Neuronal stem cell (in vitro differentiated cells): ENCODE measurements at regions not wholly inside any gene's neighbourhood (a gene's known extent, or its start where the extent isn't known, plus 50 kb on each side); places are given as distances from the start of the nearest gene placed in this dataset.
"Not testable (repeated sequence)": the region's sequence is repeated elsewhere in the genome, so short reads cannot be mapped to it uniquely, and the experiment has no call there.

Experiments used
- DNase-seq: peaks from one replicate; pipeline ENCODE4 v3.0.0-alpha.2; 2013; ENCODE audit warnings: low spot score
- H2AFZ ChIP-seq: one replicate; pipeline ENCODE4 v1.6.1; 2013; ENCODE audit warnings: mild to moderate bottlenecking, low read length, inconsistent platforms
- H2AK5ac ChIP-seq: 2 replicates; pipeline ENCODE4 v1.6.1; 2013; ENCODE audit warnings: low read depth, mild to moderate bottlenecking, inconsistent platforms, low read length, moderate library complexity, mixed read lengths
- H2BK120ac ChIP-seq: 2 replicates; pipeline ENCODE4 v1.6.1; 2013; ENCODE audit warnings: low read depth, mild to moderate bottlenecking, inconsistent platforms, low read length, moderate library complexity, mixed read lengths
- H2BK12ac ChIP-seq: one replicate; pipeline ENCODE4 v1.6.1; 2013; ENCODE audit warnings: low read length, inconsistent platforms
- H2BK15ac ChIP-seq: 2 replicates; pipeline ENCODE4 v1.6.1; 2013; ENCODE audit warnings: mild to moderate bottlenecking, low read length, inconsistent platforms, mixed read lengths
- H2BK5ac ChIP-seq: one replicate; pipeline ENCODE4 v1.6.1; 2013; ENCODE audit warnings: inconsistent platforms, mild to moderate bottlenecking, low read length, moderate library complexity
- H3K14ac ChIP-seq: one replicate; pipeline ENCODE4 v1.6.1; 2013; ENCODE audit warnings: low read length, inconsistent platforms
- H3K18ac ChIP-seq: 2 replicates; pipeline ENCODE4 v1.6.1; 2013; ENCODE audit warnings: low read length, inconsistent platforms
- H3K23ac ChIP-seq: 2 replicates; pipeline ENCODE4 v1.6.1; 2013; ENCODE audit warnings: low read depth, mild to moderate bottlenecking, mixed read lengths, low read length, inconsistent platforms; ENCODE audit not compliant: poor library complexity
- H3K27ac ChIP-seq: replicated peaks from 3 replicates; pipeline ENCODE4 v1.5.1; 2013; ENCODE audit warnings: low read length, inconsistent platforms
- H3K27me3 ChIP-seq, 3 experiments: 2 replicates each; pipeline ENCODE4 v1.6.1; 2013; ENCODE audit warnings: low read length in 3 of 3, mild to moderate bottlenecking in 2 of 3, inconsistent platforms in 1 of 3, low read depth in 1 of 3, mixed read lengths in 1 of 3, moderate library complexity in 1 of 3; ENCODE audit not compliant: control insufficient read depth in 3 of 3, insufficient read depth in 3 of 3
- H3K36me3 ChIP-seq, 2 donors: replicated peaks in 1 of 2; 2 replicates each; pipeline ENCODE4 v1.6.1; 2013; ENCODE audit warnings: low read length in 2 of 2; ENCODE audit not compliant: control insufficient read depth in 2 of 2, insufficient read depth in 2 of 2
- H3K4ac ChIP-seq: 2 replicates; pipeline ENCODE4 v1.6.1; 2013; ENCODE audit warnings: inconsistent platforms, mild to moderate bottlenecking, low read length, moderate library complexity
- H3K4me1 ChIP-seq, 2 donors: 1 replicate in 1 of 2; 2 replicates in 1 of 2; pipeline ENCODE4 v1.6.1; 2013; ENCODE audit warnings: low read length in 2 of 2, low read depth in 1 of 2; ENCODE audit not compliant: control insufficient read depth in 2 of 2, insufficient read depth in 1 of 2
- H3K4me2 ChIP-seq: one replicate; pipeline ENCODE4 v1.6.1; 2013; ENCODE audit warnings: mild to moderate bottlenecking, low read length, inconsistent platforms; ENCODE audit not compliant: insufficient read depth, poor library complexity, severe bottlenecking
- H3K4me3 ChIP-seq, 2 donors: 2 replicates each; pipeline ENCODE4 v1.5.1; 2013; ENCODE audit warnings: low read length in 2 of 2, mild to moderate bottlenecking in 2 of 2, inconsistent platforms in 1 of 2, moderate library complexity in 1 of 2
- H3K79me1 ChIP-seq: one replicate; pipeline ENCODE4 v1.6.1; 2013; ENCODE audit warnings: low read depth, mild to moderate bottlenecking, inconsistent platforms, low read length, moderate library complexity
- H3K9ac ChIP-seq: one replicate; pipeline ENCODE4 v1.6.1; 2013; ENCODE audit warnings: mild to moderate bottlenecking, low read depth, low read length, inconsistent platforms; ENCODE audit not compliant: poor library complexity
- H3K9me3 ChIP-seq, 2 donors: replicated peaks in 1 of 2; 2 replicates each; pipeline versions ENCODE3 to v1.6.1; 2013; ENCODE audit warnings: low read length in 2 of 2, mild to moderate bottlenecking in 2 of 2, inconsistent platforms in 1 of 2, low read depth in 1 of 2, mixed read lengths in 1 of 2, moderate library complexity in 1 of 2; ENCODE audit not compliant: control insufficient read depth in 2 of 2, insufficient read depth in 1 of 2
- H4K8ac ChIP-seq: one replicate; pipeline ENCODE4 v1.6.1; 2013; ENCODE audit warnings: low read depth, mild to moderate bottlenecking, inconsistent platforms, low read length, moderate library complexity
- H4K91ac ChIP-seq: one replicate; pipeline ENCODE4 v1.6.1; 2013; ENCODE audit warnings: low read length, low read depth, mild to moderate bottlenecking, inconsistent platforms; ENCODE audit not compliant: poor library complexity
- WGBS, 2 donors: extraction: QIAGEN DNeasy Blood & Tissue Kit; methylation state at CpG; one replicate each; pipeline ENCODE4 v1.1.7; 2013; ENCODE audit warnings: missing lambda C conversion rate in 2 of 2, mixed read lengths in 1 of 2; ENCODE audit not compliant: insufficient read length in 2 of 2, insufficient replicate concordance in 1 of 2; ENCODE audit errors: extremely low coverage in 2 of 2; 5-methylcytosine and 5-hydroxymethylcytosine counted together

DNA sequence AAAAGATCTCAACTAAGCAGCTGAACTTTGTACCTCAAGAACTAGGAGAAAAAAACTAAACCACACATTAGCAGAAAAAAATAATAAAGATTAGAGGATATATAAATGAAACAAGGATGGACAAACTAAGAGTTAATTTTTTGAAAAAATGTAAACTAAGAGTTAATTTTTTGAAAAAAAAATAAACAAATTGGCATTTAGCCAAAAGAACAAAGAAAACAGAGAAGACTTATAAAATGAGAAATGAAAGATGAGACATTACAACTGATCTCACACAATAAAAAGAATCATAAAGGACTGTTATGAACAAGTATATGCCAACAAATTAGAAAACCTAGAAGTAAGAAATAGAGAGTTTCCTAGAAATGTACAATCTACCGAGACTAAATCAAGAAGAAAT, 859.2 kb upstream of the GYPC start:
- no CpG with 5 or more reads among the region's 1 CpG for WGBS, 2 donors
- no peak overlapping the region for H4K8ac ChIP-seq
- H2AK5ac ChIP-seq = no peak overlapping the region
- H2BK12ac ChIP-seq = no peak overlapping the region
- DNase-seq = no peak
- H3K79me1 ChIP-seq = no peaks in the 10 kb centered on the region
- no peak overlapping the region for H3K4me2 ChIP-seq
- H3K9ac ChIP-seq = no peak overlapping the region
- H3K27me3 ChIP-seq = no peaks in the 10 kb centered on the region
- H3K36me3 ChIP-seq = no peaks in the 10 kb centered on the region
- H2BK15ac ChIP-seq = no peak overlapping the region
- H3K4ac ChIP-seq = no peak overlapping the region
- H2BK5ac ChIP-seq = no peak overlapping the region
- H3K9me3 ChIP-seq = no peaks in the 10 kb centered on the region
- H4K91ac ChIP-seq = no peak overlapping the region
- no peak overlapping the region for H3K4me3 ChIP-seq
- H3K14ac ChIP-seq = no peak overlapping the region
- H3K18ac ChIP-seq = no peak overlapping the region
- no peak overlapping the region for H3K27ac ChIP-seq
- no peak overlapping the region for H2BK120ac ChIP-seq
- no peak overlapping the region for H3K23ac ChIP-seq
- no peaks in the 10 kb centered on the region for H3K4me1 ChIP-seq
- H2AFZ ChIP-seq = no peak overlapping the region

GRCh38 chr2:125797192-125797591, 858.8 kb upstream of the GYPC start:
- H4K8ac ChIP-seq = no peak overlapping the region
- H3K14ac ChIP-seq = no peak overlapping the region

DNA sequence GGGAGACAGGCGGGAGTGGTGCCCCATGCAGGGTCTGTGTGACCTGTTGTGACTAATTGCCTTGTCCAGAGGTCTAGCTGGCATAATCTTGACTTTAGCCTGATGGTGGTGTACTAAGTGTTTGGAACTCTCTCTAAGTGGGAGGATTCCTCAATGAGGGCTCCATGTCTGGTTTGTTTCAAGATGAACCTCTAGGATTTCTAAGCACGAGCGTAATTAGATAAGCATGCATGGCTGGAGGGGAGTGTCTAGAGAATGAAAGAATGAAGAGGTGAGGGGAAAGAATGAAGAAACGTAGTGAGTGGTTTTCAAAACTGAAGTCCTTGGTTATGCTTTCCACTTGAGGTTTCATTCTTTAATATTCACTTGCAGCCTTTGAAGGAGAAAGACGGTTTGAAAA, 833.2 kb upstream of the GYPC start:
- no peak overlapping the region for H3K4ac ChIP-seq
- H2AK5ac ChIP-seq = no peak overlapping the region
- H3K9me3 ChIP-seq = peaks cover 0 to 2% of the 10 kb centered on the region in 2 donors
- no peak overlapping the region for H2BK15ac ChIP-seq
- no peak overlapping the region for H3K4me2 ChIP-seq
- H2BK120ac ChIP-seq = no peak overlapping the region
- no peak overlapping the region for H2AFZ ChIP-seq
- DNase-seq = no peak
- H3K14ac ChIP-seq = no peak overlapping the region
- peaks cover 0 to 8% of the 10 kb centered on the region in 2 donors for H3K4me1 ChIP-seq
- H4K91ac ChIP-seq = no peak overlapping the region
- H3K27me3 ChIP-seq = no peaks in the 10 kb centered on the region
- H3K18ac ChIP-seq = no peak overlapping the region
- no peak overlapping the region for H2BK5ac ChIP-seq
- H3K9ac ChIP-seq = no peak overlapping the region
- no peak overlapping the region for H2BK12ac ChIP-seq
- no peak overlapping the region for H3K27ac ChIP-seq
- H3K79me1 ChIP-seq = no peaks in the 10 kb centered on the region
- no peak overlapping the region for H4K8ac ChIP-seq
- no peak overlapping the region for H3K4me3 ChIP-seq
- WGBS, 2 donors = 100% methylated on average over 1 of the region's 5 CpGs
- H3K23ac ChIP-seq = no peak overlapping the region
- H3K36me3 ChIP-seq = peaks cover 0 to 2% of the 10 kb centered on the region in 2 donors

More at GRCh38 chr2:125797192-125797591, 858.8 kb upstream of the GYPC start:
- H4K91ac ChIP-seq = no peak overlapping the region
- no peak overlapping the region for H3K4me2 ChIP-seq
- H3K23ac ChIP-seq = no peak overlapping the region
- no peak overlapping the region for H3K9ac ChIP-seq
- no peak overlapping the region for H2BK120ac ChIP-seq
- H2BK5ac ChIP-seq = no peak overlapping the region
- no peak overlapping the region for H3K18ac ChIP-seq
- no peaks in the 10 kb centered on the region for H3K9me3 ChIP-seq
- no peak overlapping the region for H3K27ac ChIP-seq
- WGBS, 2 donors = no CpG with 5 or more reads among the region's 4 CpGs
- no peak overlapping the region for H3K4ac ChIP-seq
- H3K27me3 ChIP-seq = no peaks in the 10 kb centered on the region
- H3K4me1 ChIP-seq = no peaks in the 10 kb centered on the region
- H3K79me1 ChIP-seq = no peaks in the 10 kb centered on the region
- no peaks in the 10 kb centered on the region for H3K36me3 ChIP-seq
- no peak overlapping the region for H2BK12ac ChIP-seq
- no peak overlapping the region for H2BK15ac ChIP-seq
- H2AK5ac ChIP-seq = no peak overlapping the region
- DNase-seq = no peak
- H2AFZ ChIP-seq = no peak overlapping the region
- no peak overlapping the region for H3K4me3 ChIP-seq

- not testable (repeated sequence) for H3K14ac ChIP-seq, H3K9me3 ChIP-seq
- WGBS, 2 donors = no CpG with 5 or more reads among the region's 9 CpGs
Measured at GRCh38 chr2:125825781-125826180, 830.2 kb upstream of the GYPC start.

More at GRCh38 chr2:125825781-125826180, 830.2 kb upstream of the GYPC start:
- H2BK5ac ChIP-seq, H3K36me3 ChIP-seq, H3K18ac ChIP-seq, H4K91ac ChIP-seq, H2AK5ac ChIP-seq, H2BK12ac ChIP-seq, H3K9ac ChIP-seq, H3K27me3 ChIP-seq, H3K27ac ChIP-seq, DNase-seq, H3K4ac ChIP-seq, H4K8ac ChIP-seq, H2BK120ac ChIP-seq, H3K4me2 ChIP-seq, H3K23ac ChIP-seq, H3K4me1 ChIP-seq, H3K4me3 ChIP-seq, H3K79me1 ChIP-seq, H2BK15ac ChIP-seq: not testable (repeated sequence)
- peak overlapping the region; percentile 53 for H2AFZ ChIP-seq
